Muscle of leg (tissue), 3 donors: ENCODE measurements at regions not wholly inside any gene's neighbourhood (a gene's known extent, or its start where the extent isn't known, plus 50 kb on each side); places are given as distances from the start of the nearest gene placed in this dataset.

Source experiments
- DNase-seq: peaks from one replicate; pipeline ENCODE4 v3.0.0; 2013
- H3K27ac ChIP-seq: one replicate; pipeline ENCODE4 v1.5.1; 2013; ENCODE audit warnings: mild to moderate bottlenecking, low read length, control low read depth
- H3K27me3 ChIP-seq: one replicate; pipeline ENCODE4 v1.6.1; 2013; ENCODE audit warnings: low read length; ENCODE audit not compliant: control insufficient read depth, insufficient read depth
- H3K36me3 ChIP-seq: one replicate; pipeline ENCODE4 v1.6.1; 2013; ENCODE audit warnings: low read length; ENCODE audit not compliant: control insufficient read depth, insufficient read depth
- H3K4me1 ChIP-seq: one replicate; pipeline ENCODE4 v1.6.1; 2013; ENCODE audit warnings: low read length; ENCODE audit not compliant: control insufficient read depth, insufficient read depth
- H3K4me3 ChIP-seq: one replicate; pipeline ENCODE4 v1.5.1; 2013; ENCODE audit warnings: low read length, control low read depth
- H3K9me3 ChIP-seq: replicated peaks from 2 replicates; pipeline ENCODE4 v1.6.1; 2013; ENCODE audit warnings: low read depth, low read length; ENCODE audit not compliant: control insufficient read depth
- WGBS: methylation state at CpG from one replicate; pipeline ENCODE4 v1.1.5; 2013; ENCODE audit warnings: missing lambda C conversion rate; ENCODE audit not compliant: insufficient coverage; 5-methylcytosine and 5-hydroxymethylcytosine counted together

- WGBS, result no CpG with 5 or more reads among the region's 1 CpG
- Histone ChIP-seq H3K9me3 (peaks cover 13% of the 10 kb centered on the region), H3K36me3 (no peaks in the 10 kb centered on the region), H3K4me3 (no peak overlapping the region), H3K4me1 (peaks cover 3% of the 10 kb centered on the region), H3K27ac (no peak overlapping the region), H3K27me3 (no peaks in the 10 kb centered on the region)
- no peak for DNase-seq
Measured at GRCh38 chr7:92976931-92977330, 140.6 kb upstream of the CDK6 start.

DNA sequence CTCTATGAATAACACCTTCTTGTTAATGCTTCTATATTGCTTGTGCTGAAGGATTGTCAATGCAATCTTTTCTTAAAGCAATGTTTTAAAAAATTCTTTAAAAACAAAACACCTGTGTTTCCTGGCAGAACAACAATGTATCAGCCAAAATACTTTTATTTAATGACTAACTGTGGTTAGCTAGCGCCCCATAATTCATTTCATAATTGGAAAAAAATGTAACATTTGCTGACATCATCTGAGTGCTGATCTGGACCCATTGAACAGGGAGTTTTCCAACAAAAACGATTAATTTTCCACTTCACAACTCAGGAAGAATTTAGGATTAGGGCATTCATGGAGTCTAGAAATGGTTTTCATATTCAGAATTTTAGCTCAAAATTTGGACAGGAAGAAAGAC, 137.6 kb upstream of the CDK6 start:
- DNase-seq, result peak; percentile 76
- H3K27ac ChIP-seq, result peak overlapping the region; percentile 23
- H3K27me3 ChIP-seq, result no peaks in the 10 kb centered on the region
- no peak overlapping the region for H3K4me3 ChIP-seq
- peaks cover 3% of the 10 kb centered on the region for H3K4me1 ChIP-seq
- WGBS, result no CpG with 5 or more reads among the region's 2 CpGs
- H3K9me3 ChIP-seq, result peaks cover 13% of the 10 kb centered on the region
- H3K36me3 ChIP-seq, result no peaks in the 10 kb centered on the region

GRCh38 chr7:92973293-92973731, 136.9 kb upstream of the CDK6 start:
- peak overlapping the region; percentile 23 for H3K27ac ChIP-seq
- peak; percentile 62 for DNase-seq
- H3K4me1 ChIP-seq, result peaks cover 3% of the 10 kb centered on the region
- no peaks in the 10 kb centered on the region for H3K36me3 ChIP-seq
- peaks cover 13% of the 10 kb centered on the region for H3K9me3 ChIP-seq
- no peaks in the 10 kb centered on the region for H3K27me3 ChIP-seq
- H3K4me3 ChIP-seq, result no peak overlapping the region

DNA sequence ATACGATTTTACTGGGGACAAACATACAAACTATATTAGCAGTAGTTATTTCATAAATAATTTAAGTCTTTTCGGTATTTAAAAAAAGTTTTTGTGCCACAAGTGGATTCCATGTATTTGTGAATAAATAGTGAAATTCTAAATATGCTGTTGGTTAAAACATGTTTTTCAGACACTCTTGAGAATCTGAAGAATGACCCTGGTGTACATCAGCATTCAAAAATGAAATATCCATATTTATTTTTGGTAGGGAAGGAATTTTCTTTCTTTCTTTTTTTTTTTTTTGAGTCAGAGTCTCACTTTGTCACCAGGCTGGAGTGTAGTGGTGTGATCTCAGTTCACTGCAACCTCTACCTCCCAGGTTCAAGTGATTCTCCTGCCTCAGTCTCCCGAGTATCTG, 136.1 kb upstream of the CDK6 start:
- DNase-seq, result no peak
- H3K4me1 ChIP-seq, result peaks cover 3% of the 10 kb centered on the region
- no peaks in the 10 kb centered on the region for H3K36me3 ChIP-seq
- H3K27ac ChIP-seq, result no peak overlapping the region
- peaks cover 9% of the 10 kb centered on the region for H3K9me3 ChIP-seq
- WGBS, result no CpG with 5 or more reads among the region's 3 CpGs
- H3K4me3 ChIP-seq, result no peak overlapping the region
- H3K27me3 ChIP-seq, result no peaks in the 10 kb centered on the region

GRCh38 chr7:92969061-92969460, 132.7 kb upstream of the CDK6 start:
- no peak overlapping the region for H3K27ac ChIP-seq
- no peak for DNase-seq
- peaks cover 5% of the 10 kb centered on the region for H3K4me1 ChIP-seq
- WGBS, result no CpG with 5 or more reads among the region's 3 CpGs
- H3K36me3 ChIP-seq, result no peaks in the 10 kb centered on the region
- no peaks in the 10 kb centered on the region for H3K27me3 ChIP-seq
- H3K9me3 ChIP-seq, result no peaks in the 10 kb centered on the region
- H3K4me3 ChIP-seq, result no peak overlapping the region

- WGBS, result no CpG with 5 or more reads among the region's 1 CpG
- Histone ChIP-seq H3K27ac (no peak overlapping the region), H3K36me3 (no peaks in the 10 kb centered on the region), H3K4me1 (peaks cover 5% of the 10 kb centered on the region), H3K9me3 (no peaks in the 10 kb centered on the region), H3K27me3 (no peaks in the 10 kb centered on the region), H3K4me3 (no peak overlapping the region)
- DNase-seq, result no peak
Measured at GRCh38 chr7:92968502-92968901, 132.1 kb upstream of the CDK6 start.

GRCh38 chr7:92967238-92967637, 130.9 kb upstream of the CDK6 start:
- peaks cover 3% of the 10 kb centered on the region for H3K4me1 ChIP-seq
- no peak overlapping the region for H3K27ac ChIP-seq
- no peak overlapping the region for H3K4me3 ChIP-seq
- H3K36me3 ChIP-seq, result no peaks in the 10 kb centered on the region
- no peaks in the 10 kb centered on the region for H3K9me3 ChIP-seq
- no peak for DNase-seq
- H3K27me3 ChIP-seq, result no peaks in the 10 kb centered on the region

GRCh38 chr7:92964141-92964540, 127.8 kb upstream of the CDK6 start:
- Histone ChIP-seq H3K9me3 (no peaks in the 10 kb centered on the region), H3K4me1 (peaks cover 3% of the 10 kb centered on the region), H3K4me3 (no peak overlapping the region), H3K27me3 (no peaks in the 10 kb centered on the region), H3K36me3 (no peaks in the 10 kb centered on the region), H3K27ac (peak overlapping the region; percentile 21)
- DNase-seq, result peak; percentile 79
- WGBS, result 27% methylated on average over 2 of the region's 4 CpGs

DNA sequence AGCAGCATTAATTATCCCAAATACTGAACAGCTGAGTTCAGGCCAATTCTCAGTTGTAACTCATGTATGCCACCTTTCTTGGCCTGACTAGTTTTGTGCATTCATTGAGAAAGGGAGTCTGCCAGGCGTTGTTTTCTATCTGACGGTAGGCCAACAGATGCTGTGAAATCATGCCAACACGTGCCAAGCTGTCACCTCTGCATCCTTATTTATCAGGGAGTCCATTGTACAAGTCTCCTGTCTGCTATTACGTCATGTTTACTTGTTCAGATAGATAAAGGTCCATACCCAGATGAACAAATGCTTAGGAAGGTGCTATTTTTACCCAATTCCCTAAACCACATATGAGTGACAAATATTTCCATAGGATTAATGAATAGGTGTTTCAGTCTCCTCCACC, 127.2 kb upstream of the CDK6 start:
- WGBS, result 80% methylated on average over 2 of the region's 4 CpGs
- DNase-seq, result no peak
- H3K27me3 ChIP-seq, result no peaks in the 10 kb centered on the region
- H3K4me3 ChIP-seq, result no peak overlapping the region
- peak overlapping the region; percentile 5 for H3K27ac ChIP-seq
- no peaks in the 10 kb centered on the region for H3K36me3 ChIP-seq
- H3K9me3 ChIP-seq, result no peaks in the 10 kb centered on the region
- peaks cover 3% of the 10 kb centered on the region for H3K4me1 ChIP-seq

DNA sequence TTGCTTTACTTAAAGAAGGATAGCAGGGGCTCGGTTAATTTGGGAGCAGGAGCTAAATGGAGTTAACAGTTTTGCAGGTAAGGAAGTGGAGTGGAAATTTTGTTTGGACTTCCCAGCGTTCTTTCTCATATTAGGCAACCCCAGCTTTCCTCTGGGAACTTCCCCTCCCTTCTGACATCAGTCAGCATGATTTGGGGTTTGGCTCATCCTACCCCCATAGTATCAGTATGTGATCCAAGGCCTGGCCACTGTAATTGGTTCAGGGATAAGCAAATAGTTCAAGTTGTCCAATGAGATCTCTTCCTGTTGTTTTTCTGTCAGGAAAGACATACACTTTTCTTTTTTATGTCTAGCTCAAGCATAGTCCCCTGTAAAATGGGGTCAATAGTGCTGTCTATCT, 125.6 kb upstream of the CDK6 start:
- Histone ChIP-seq H3K27me3 (no peaks in the 10 kb centered on the region), H3K4me3 (no peak overlapping the region), H3K9me3 (no peaks in the 10 kb centered on the region), H3K36me3 (no peaks in the 10 kb centered on the region), H3K27ac (no peak overlapping the region), H3K4me1 (peaks cover 3% of the 10 kb centered on the region)
- 80% methylated on average over 1 of the region's 2 CpGs for WGBS
- DNase-seq, result no peak

DNA sequence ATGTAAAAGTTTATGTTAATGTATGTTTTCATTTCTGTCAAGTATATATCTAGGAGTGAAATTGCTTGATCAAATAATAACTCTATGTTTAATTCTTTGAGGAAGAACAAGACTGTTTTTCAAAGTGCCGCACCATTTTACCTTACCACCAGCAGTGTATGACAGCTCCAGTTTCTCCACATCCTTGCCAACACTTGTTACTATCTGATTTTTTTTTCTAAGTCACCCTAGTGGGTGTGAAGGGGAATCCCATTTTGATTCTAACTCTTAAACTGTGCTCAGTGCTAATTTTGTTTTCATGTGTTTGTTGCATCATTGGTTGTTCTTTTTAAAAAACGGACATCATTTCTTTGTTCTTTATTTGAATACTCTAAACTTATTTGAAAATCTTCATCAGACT, 120.2 kb upstream of the CDK6 start:
- DNase-seq, result no peak
- Histone ChIP-seq H3K9me3 (no peaks in the 10 kb centered on the region), H3K27ac (no peak overlapping the region), H3K4me1 (no peaks in the 10 kb centered on the region), H3K36me3 (no peaks in the 10 kb centered on the region), H3K27me3 (no peaks in the 10 kb centered on the region), H3K4me3 (no peak overlapping the region)
- no CpG with 5 or more reads among the region's 2 CpGs for WGBS
